Neural progenitor cell (in vitro differentiated cells): ENCODE measurements at regions not wholly inside any gene's neighbourhood (a gene's known extent, or its start where the extent isn't known, plus 50 kb on each side); places are given as distances from the start of the nearest gene placed in this dataset.

ENCODE experiments used
- EZH2 ChIP-seq: fragments of 200-600 bp; sonication (generic); IDR thresholded peaks from 2 replicates; pipeline ENCODE4 v1.6.1; 2017; ENCODE audit warnings: antibody characterized with exemption, mild to moderate bottlenecking, moderate library complexity
- TF ChIP-seq, protein P1 (sequence below): fragments of 200-600 bp; sonication (generic); IDR thresholded peaks from 2 replicates; pipeline ENCODE4 v1.5.1; 2017; ENCODE audit warnings: antibody characterized with exemption, mild to moderate bottlenecking

DNA sequence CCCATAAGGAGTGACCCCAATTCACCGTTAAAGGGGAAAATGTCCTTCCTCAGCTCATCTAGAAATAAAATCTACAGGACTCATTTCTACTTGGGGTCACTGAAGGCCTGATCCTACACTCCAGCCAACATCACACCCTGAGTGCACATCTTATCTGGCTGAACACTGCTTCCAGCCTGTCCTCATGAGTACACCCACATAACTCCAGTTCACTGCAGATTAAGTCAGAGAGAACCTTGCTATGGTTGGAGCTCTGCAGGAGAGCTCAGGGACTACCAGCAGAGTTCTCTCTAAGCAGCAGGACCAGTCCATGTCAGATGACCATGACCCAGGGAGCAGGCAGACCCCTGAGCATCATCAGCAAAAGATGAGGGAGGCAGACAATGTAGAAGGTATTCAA, 126.9 kb upstream of the MAP3K1 start:
- TF ChIP-seq, protein P1, sequence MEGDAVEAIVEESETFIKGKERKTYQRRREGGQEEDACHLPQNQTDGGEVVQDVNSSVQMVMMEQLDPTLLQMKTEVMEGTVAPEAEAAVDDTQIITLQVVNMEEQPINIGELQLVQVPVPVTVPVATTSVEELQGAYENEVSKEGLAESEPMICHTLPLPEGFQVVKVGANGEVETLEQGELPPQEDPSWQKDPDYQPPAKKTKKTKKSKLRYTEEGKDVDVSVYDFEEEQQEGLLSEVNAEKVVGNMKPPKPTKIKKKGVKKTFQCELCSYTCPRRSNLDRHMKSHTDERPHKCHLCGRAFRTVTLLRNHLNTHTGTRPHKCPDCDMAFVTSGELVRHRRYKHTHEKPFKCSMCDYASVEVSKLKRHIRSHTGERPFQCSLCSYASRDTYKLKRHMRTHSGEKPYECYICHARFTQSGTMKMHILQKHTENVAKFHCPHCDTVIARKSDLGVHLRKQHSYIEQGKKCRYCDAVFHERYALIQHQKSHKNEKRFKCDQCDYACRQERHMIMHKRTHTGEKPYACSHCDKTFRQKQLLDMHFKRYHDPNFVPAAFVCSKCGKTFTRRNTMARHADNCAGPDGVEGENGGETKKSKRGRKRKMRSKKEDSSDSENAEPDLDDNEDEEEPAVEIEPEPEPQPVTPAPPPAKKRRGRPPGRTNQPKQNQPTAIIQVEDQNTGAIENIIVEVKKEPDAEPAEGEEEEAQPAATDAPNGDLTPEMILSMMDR: no peak
- TF ChIP-seq EZH2: no peak
